ENCODE measurements at regions not wholly inside any gene's neighbourhood (a gene's known extent, or its start where the extent isn't known, plus 50 kb on each side); places are given as distances from the start of the nearest gene placed in this dataset.

DNA sequence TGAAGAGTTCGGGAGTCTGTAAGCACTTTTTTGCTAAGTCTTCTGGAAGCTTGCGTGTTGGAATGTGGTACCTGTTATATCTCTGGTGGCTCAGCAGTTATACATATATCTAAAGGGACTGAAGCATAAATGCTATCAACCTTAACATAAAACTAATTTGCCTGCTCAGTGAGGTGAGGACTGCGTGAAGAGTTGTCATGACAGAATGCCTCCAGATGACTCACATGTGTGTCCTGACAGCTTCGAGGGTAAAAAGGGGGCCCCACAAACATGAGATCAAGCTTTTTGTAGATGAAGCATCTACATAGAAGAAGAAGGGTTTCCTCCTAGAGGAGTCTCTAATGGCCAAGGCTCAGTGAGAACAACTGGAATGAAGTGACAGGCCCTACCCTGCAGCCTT, 88.8 kb upstream of the C3orf80 start:
- ChIA-PET CTCF (interaction anchor here (1.0 kb wide), 1 partner anchor 26 kb away, joined by 3 read pairs; no protein-coding TSS in a partner anchor), POLR2A (no interaction called here)
- Mint-ChIP-seq H3K36me3 (ENCODE audit: low read depth) (no peaks in the 10 kb centered on the region), H3K9me3 (no peaks in the 10 kb centered on the region), H3K27ac (no peak overlapping the region), H3K4me3 (no peak overlapping the region), H3K4me1 (peaks cover 19% of the 10 kb centered on the region), H3K27me3 (no peaks in the 10 kb centered on the region)
- peak; percentile 87 for ATAC-seq (ENCODE audit: low read depth)
- no peak for DNase-seq
- TF ChIP-seq CTCF (IDR thresholded peaks at IDR 0.05), result no peak
- intact Hi-C loops (cut with micrococcal nuclease), result no loop called here

- peaks cover 19% of the 10 kb centered on the region for H3K4me1 Mint-ChIP-seq
- no peak for TF ChIP-seq CTCF (IDR thresholded peaks at IDR 0.05)
- ChIA-PET CTCF (no interaction called here), POLR2A (no interaction called here)
- no peaks in the 10 kb centered on the region for H3K36me3 Mint-ChIP-seq (ENCODE audit: low read depth)
- ATAC-seq (ENCODE audit: low read depth), result no peak
- H3K27me3 Mint-ChIP-seq, result no peaks in the 10 kb centered on the region
- no peak overlapping the region for H3K27ac Mint-ChIP-seq
- peaks cover 10% of the 10 kb centered on the region for H3K9me3 Mint-ChIP-seq
- no peak overlapping the region for H3K4me3 Mint-ChIP-seq
- intact Hi-C loops (cut with micrococcal nuclease), result no loop called here
- no peak for DNase-seq
Measured at GRCh38 chr3:160139291-160139690, 85.9 kb upstream of the C3orf80 start.

- no peak for ATAC-seq (ENCODE audit: low read depth)
Measured at GRCh38 chr3:160140756-160141155, 84.5 kb upstream of the C3orf80 start.

GRCh38 chr3:160141485-160142185, 83.6 kb upstream of the C3orf80 start:
- intact Hi-C loops (cut with micrococcal nuclease), result no loop called here
- ChIA-PET POLR2A (no interaction called here), CTCF (no interaction called here)
- TF ChIP-seq CTCF (IDR thresholded peaks at IDR 0.05), result no peak
- H3K27me3 Mint-ChIP-seq, result no peaks in the 10 kb centered on the region
- peaks cover 5% of the 10 kb centered on the region for H3K4me1 Mint-ChIP-seq
- DNase-seq, result no peak
- ATAC-seq (ENCODE audit: low read depth), result no peak
- no peak overlapping the region for H3K4me3 Mint-ChIP-seq
- H3K27ac Mint-ChIP-seq, result no peak overlapping the region
- H3K36me3 Mint-ChIP-seq (ENCODE audit: low read depth), result no peaks in the 10 kb centered on the region
- H3K9me3 Mint-ChIP-seq, result peaks cover 10% of the 10 kb centered on the region

More at GRCh38 chr3:160140756-160141155, 84.5 kb upstream of the C3orf80 start:
- intact Hi-C loops (cut with micrococcal nuclease), result no loop called here
- no peaks in the 10 kb centered on the region for H3K36me3 Mint-ChIP-seq (ENCODE audit: low read depth)
- DNase-seq, result no peak
- H3K4me1 Mint-ChIP-seq, result peaks cover 14% of the 10 kb centered on the region
- peaks cover 10% of the 10 kb centered on the region for H3K9me3 Mint-ChIP-seq
- ChIA-PET CTCF (no interaction called here), POLR2A (no interaction called here)
- H3K27ac Mint-ChIP-seq, result no peak overlapping the region
- H3K4me3 Mint-ChIP-seq, result no peak overlapping the region
- TF ChIP-seq CTCF (IDR thresholded peaks at IDR 0.05), result no peak
- H3K27me3 Mint-ChIP-seq, result no peaks in the 10 kb centered on the region

- peaks cover 1% of the 10 kb centered on the region for H3K27me3 Mint-ChIP-seq
- ATAC-seq (ENCODE audit: low read depth), result no peak
- TF ChIP-seq CTCF (IDR thresholded peaks at IDR 0.05), result no peak
- H3K4me3 Mint-ChIP-seq, result no peak overlapping the region
- CTCF ChIA-PET, result no interaction called here
- H3K4me1 Mint-ChIP-seq, result no peaks in the 10 kb centered on the region
- intact Hi-C loops (cut with micrococcal nuclease), result no loop called here
- no peak overlapping the region for H3K27ac Mint-ChIP-seq
- POLR2A ChIA-PET, result no interaction called here
- peaks cover 12% of the 10 kb centered on the region for H3K9me3 Mint-ChIP-seq
- H3K36me3 Mint-ChIP-seq (ENCODE audit: low read depth), result no peaks in the 10 kb centered on the region
- DNase-seq, result no peak
Measured at GRCh38 chr3:160143482-160143881, 81.7 kb upstream of the C3orf80 start.
